ENCODE measurements at regions not wholly inside any gene's neighbourhood (a gene's known extent, or its start where the extent isn't known, plus 50 kb on each side); places are given as distances from the start of the nearest gene placed in this dataset.

DNA sequence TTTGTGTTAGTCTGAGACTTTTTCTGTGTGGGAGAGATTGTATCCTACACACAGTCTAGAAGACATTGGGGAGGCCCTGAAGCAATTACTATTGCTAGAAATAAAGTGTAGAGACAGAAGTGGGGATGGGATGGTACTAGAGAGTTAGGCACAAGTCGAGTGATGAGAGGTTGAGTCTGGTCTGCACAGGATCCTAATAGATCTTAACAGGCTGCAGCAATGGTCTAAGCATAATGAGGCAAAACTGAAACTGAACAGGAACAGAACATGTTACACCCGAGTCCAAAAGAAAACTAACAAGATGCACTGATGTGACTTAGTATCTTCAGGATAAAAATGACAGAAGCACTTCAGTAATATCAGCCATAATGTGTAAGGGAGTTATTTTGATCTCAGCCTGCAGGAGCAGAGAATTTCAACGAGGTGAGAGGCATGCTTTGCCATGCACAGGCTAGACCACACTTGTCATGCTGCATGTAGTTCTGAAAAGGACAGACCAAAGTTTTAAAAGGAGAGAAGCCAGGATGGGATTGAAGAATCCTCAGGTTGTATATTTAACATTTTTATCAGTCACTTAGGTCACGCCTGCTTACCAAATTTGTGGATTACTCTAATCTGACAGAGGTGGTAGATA is 205.8 kb upstream of the BOD1L1 start:
- TF ChIP-seq, protein P1, sequence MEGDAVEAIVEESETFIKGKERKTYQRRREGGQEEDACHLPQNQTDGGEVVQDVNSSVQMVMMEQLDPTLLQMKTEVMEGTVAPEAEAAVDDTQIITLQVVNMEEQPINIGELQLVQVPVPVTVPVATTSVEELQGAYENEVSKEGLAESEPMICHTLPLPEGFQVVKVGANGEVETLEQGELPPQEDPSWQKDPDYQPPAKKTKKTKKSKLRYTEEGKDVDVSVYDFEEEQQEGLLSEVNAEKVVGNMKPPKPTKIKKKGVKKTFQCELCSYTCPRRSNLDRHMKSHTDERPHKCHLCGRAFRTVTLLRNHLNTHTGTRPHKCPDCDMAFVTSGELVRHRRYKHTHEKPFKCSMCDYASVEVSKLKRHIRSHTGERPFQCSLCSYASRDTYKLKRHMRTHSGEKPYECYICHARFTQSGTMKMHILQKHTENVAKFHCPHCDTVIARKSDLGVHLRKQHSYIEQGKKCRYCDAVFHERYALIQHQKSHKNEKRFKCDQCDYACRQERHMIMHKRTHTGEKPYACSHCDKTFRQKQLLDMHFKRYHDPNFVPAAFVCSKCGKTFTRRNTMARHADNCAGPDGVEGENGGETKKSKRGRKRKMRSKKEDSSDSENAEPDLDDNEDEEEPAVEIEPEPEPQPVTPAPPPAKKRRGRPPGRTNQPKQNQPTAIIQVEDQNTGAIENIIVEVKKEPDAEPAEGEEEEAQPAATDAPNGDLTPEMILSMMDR (conservative IDR thresholded peaks at IDR 0.05; ENCODE audit: low read depth in 2 of 2) = no peak
- TF ChIP-seq EZH2 (IDR thresholded peaks at IDR 0.05; ENCODE audit: low read depth, unreplicated experiment) = no peak
- TF ChIP-seq POLR2AphosphoS5 (IDR thresholded peaks at IDR 0.05; ENCODE audit: low read depth) = no peak
- no peak for TF ChIP-seq JUNB (IDR thresholded peaks at IDR 0.05; ENCODE audit: unreplicated experiment)
- TF ChIP-seq EZH2phosphoT487 (IDR thresholded peaks at IDR 0.05; ENCODE audit: unreplicated experiment) = no peak
- TF ChIP-seq, protein P2, sequence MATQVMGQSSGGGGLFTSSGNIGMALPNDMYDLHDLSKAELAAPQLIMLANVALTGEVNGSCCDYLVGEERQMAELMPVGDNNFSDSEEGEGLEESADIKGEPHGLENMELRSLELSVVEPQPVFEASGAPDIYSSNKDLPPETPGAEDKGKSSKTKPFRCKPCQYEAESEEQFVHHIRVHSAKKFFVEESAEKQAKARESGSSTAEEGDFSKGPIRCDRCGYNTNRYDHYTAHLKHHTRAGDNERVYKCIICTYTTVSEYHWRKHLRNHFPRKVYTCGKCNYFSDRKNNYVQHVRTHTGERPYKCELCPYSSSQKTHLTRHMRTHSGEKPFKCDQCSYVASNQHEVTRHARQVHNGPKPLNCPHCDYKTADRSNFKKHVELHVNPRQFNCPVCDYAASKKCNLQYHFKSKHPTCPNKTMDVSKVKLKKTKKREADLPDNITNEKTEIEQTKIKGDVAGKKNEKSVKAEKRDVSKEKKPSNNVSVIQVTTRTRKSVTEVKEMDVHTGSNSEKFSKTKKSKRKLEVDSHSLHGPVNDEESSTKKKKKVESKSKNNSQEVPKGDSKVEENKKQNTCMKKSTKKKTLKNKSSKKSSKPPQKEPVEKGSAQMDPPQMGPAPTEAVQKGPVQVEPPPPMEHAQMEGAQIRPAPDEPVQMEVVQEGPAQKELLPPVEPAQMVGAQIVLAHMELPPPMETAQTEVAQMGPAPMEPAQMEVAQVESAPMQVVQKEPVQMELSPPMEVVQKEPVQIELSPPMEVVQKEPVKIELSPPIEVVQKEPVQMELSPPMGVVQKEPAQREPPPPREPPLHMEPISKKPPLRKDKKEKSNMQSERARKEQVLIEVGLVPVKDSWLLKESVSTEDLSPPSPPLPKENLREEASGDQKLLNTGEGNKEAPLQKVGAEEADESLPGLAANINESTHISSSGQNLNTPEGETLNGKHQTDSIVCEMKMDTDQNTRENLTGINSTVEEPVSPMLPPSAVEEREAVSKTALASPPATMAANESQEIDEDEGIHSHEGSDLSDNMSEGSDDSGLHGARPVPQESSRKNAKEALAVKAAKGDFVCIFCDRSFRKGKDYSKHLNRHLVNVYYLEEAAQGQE (IDR thresholded peaks at IDR 0.05; ENCODE audit: unreplicated experiment) = no peak

Data from GM23338 (cell line).